ENCODE measurements at regions not wholly inside any gene's neighbourhood (a gene's known extent, or its start where the extent isn't known, plus 50 kb on each side); places are given as distances from the start of the nearest gene placed in this dataset.

DNA sequence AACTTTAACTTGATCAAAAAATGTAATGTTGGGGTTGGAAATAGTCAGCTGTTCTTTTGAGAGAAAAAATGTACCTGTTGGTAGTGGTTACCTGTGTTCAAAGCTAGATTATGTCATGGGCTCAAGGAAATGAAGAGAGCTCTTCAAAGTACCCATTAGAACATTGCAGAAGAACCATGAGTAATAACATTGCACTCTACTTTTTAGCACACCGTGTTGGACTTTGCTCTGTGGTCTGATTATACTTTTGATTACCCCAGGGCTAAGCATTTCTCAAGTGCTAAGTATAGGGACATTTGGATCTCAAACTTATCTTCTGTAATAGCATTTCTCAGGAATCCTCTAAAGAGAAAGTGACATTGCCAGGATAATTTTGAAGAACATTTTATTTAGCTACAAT, 1122.8 kb upstream of the CELF4 start:
- no peaks in the 10 kb centered on the region for H3K27me3 ChIP-seq
- H3K9me3 ChIP-seq, result no peaks in the 10 kb centered on the region
- DNase-seq, result no peak
- no peak for TF ChIP-seq POLR2A (IDR thresholded peaks at IDR 0.05)
- TF ChIP-seq CTCF (IDR thresholded peaks at IDR 0.05), result no peak
- no peak overlapping the region for H3K4me3 ChIP-seq
- no peaks in the 10 kb centered on the region for H3K36me3 ChIP-seq
- no peak overlapping the region for H3K27ac ChIP-seq
- no peaks in the 10 kb centered on the region for H3K4me1 ChIP-seq

DNA sequence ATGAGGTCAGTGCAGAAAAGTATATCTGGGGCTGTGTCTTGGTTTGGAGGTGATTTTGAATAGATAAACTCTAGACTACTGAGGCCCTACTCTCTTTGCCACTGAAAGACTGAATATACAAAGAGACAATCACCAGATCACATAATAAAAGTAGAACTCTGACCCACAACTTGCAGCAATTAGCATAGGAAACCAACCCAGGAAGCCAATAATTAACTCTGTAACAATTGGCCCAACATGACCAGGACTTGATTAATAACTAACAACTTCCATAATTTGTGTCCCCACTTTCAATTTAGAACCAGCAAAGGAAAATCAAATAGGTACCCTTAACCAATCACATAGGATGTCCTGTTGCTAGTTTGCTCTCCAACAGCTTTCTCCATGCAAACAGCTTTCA, 1104.9 kb upstream of the CELF4 start:
- no peak for TF ChIP-seq POLR2A (IDR thresholded peaks at IDR 0.05)
- no peak for TF ChIP-seq CTCF (IDR thresholded peaks at IDR 0.05)
- no peaks in the 10 kb centered on the region for H3K27me3 ChIP-seq
- H3K9me3 ChIP-seq, result no peaks in the 10 kb centered on the region
- H3K4me3 ChIP-seq, result no peak overlapping the region
- DNase-seq, result no peak
- H3K36me3 ChIP-seq, result no peaks in the 10 kb centered on the region
- no peak overlapping the region for H3K27ac ChIP-seq
- no peaks in the 10 kb centered on the region for H3K4me1 ChIP-seq

DNA sequence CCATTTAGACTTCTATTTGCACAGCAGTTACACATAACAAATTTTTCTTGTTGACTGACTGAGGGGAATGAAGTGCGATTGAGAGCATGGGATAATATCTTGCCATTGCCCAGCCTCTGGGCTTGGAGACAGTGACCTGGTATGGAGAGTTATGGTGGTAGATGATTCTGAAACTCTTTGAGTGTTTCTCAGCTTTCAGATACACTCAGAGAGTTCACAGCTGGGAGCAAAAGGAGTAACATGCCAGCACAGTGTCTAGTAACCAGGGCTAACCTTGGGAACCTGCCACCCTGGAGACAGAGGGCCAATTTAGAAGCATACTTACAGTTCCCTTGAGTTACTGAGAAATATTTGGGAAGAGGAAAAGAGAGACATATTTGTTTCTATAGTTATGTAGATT, 1099.3 kb upstream of the CELF4 start:
- H3K36me3 ChIP-seq, result no peaks in the 10 kb centered on the region
- H3K4me3 ChIP-seq, result no peak overlapping the region
- no peaks in the 10 kb centered on the region for H3K4me1 ChIP-seq
- H3K9me3 ChIP-seq, result no peaks in the 10 kb centered on the region
- H3K27ac ChIP-seq, result no peak overlapping the region
- no peaks in the 10 kb centered on the region for H3K27me3 ChIP-seq
- no peak for DNase-seq
- TF ChIP-seq POLR2A (IDR thresholded peaks at IDR 0.05) (no peak), CTCF (IDR thresholded peaks at IDR 0.05) (no peak)

DNA sequence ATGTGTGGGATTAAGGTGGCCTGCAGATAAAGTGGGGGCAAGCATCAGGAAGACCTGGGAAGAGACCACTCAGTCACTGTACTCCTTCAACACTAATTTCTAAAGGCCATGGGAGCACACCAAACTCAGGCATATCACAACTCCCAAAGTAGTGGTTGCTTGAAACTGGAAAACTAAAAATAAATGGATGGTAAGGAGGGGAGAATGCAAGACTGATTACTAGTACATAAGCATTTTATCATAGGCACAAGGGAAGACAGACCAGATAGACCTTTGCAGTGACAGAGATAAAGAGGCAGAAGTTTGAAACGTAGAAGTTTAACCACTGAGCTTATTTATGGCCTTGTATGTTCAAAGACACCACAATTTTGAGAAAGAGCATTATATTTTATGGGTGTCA, 1098.1 kb upstream of the CELF4 start:
- TF ChIP-seq POLR2A (IDR thresholded peaks at IDR 0.05) (no peak), CTCF (IDR thresholded peaks at IDR 0.05) (no peak)
- no peak for DNase-seq
- no peak overlapping the region for H3K4me3 ChIP-seq

GRCh38 chr18:38663270-38663669, 1097.7 kb upstream of the CELF4 start:
- no peaks in the 10 kb centered on the region for H3K36me3 ChIP-seq
- H3K27ac ChIP-seq, result no peak overlapping the region
- H3K4me1 ChIP-seq, result no peaks in the 10 kb centered on the region
- no peak overlapping the region for H3K4me3 ChIP-seq
- no peaks in the 10 kb centered on the region for H3K27me3 ChIP-seq
- no peaks in the 10 kb centered on the region for H3K9me3 ChIP-seq
- TF ChIP-seq POLR2A (IDR thresholded peaks at IDR 0.05) (no peak), CTCF (IDR thresholded peaks at IDR 0.05) (no peak)
- DNase-seq, result no peak

More for the DNA sequence above, 1098.1 kb upstream of the CELF4 start:
- no peaks in the 10 kb centered on the region for H3K4me1 ChIP-seq
- H3K36me3 ChIP-seq, result no peaks in the 10 kb centered on the region
- H3K27me3 ChIP-seq, result no peaks in the 10 kb centered on the region
- H3K27ac ChIP-seq, result no peak overlapping the region
- no peaks in the 10 kb centered on the region for H3K9me3 ChIP-seq

- TF ChIP-seq POLR2A (IDR thresholded peaks at IDR 0.05) (no peak), CTCF (IDR thresholded peaks at IDR 0.05) (no peak)
- no peaks in the 10 kb centered on the region for H3K27me3 ChIP-seq
- H3K9me3 ChIP-seq, result no peaks in the 10 kb centered on the region
- H3K4me3 ChIP-seq, result no peak overlapping the region
- no peak overlapping the region for H3K27ac ChIP-seq
- H3K36me3 ChIP-seq, result no peaks in the 10 kb centered on the region
- H3K4me1 ChIP-seq, result no peaks in the 10 kb centered on the region
- no peak for DNase-seq
Measured at GRCh38 chr18:38654946-38655345, 1089.3 kb upstream of the CELF4 start.

All from Peyer's patch (tissue), 4 donors.